Activated T-helper 1 cell treated with anti-CD3 and anti-CD28 coated beads, Interleukin-12 subunit alpha, Interleukin-12 subunit beta, Interleukin-2, Interleukin-4 antibody, amounts not matched to agents 30 ng/mL and 10 ng/mL and 1 ng/mL, durations not matched to agents 14 hours and 24 hours and 36 hours (primary cell): ENCODE measurements at regions not wholly inside any gene's neighbourhood (a gene's known extent, or its start where the extent isn't known, plus 50 kb on each side); places are given as distances from the start of the nearest gene placed in this dataset.

Source experiments
- DNase-seq: peaks from one replicate; pipeline ENCODE4 v3.0.0; 2021; ENCODE audit warnings: low spot score
- H3K27ac Mint-ChIP-seq: one replicate; pipeline ENCODE4 v1.8.0; 2021; ENCODE audit warnings: mild to moderate bottlenecking, mixed read lengths
- H3K27me3 Mint-ChIP-seq: one replicate; pipeline ENCODE4 v1.8.0; 2022; ENCODE audit warnings: mild to moderate bottlenecking, moderate library complexity, mixed read lengths; ENCODE audit not compliant: insufficient read depth
- H3K36me3 Mint-ChIP-seq: one replicate; pipeline ENCODE4 v1.8.0; 2021; ENCODE audit warnings: low read depth, mixed read lengths
- H3K4me1 Mint-ChIP-seq: one replicate; pipeline ENCODE4 v1.8.0; 2021; ENCODE audit warnings: low read depth, mixed read lengths
- H3K4me3 Mint-ChIP-seq: one replicate; pipeline ENCODE4 v1.8.0; 2021; ENCODE audit warnings: mild to moderate bottlenecking, moderate library complexity, mixed read lengths
- H3K9me3 Mint-ChIP-seq: one replicate; pipeline ENCODE4 v1.8.0; 2021; ENCODE audit warnings: mixed read lengths
- intact Hi-C: fragments of 100-400 bp; cut with micrococcal nuclease; formaldehyde crosslinking; loops from one replicate; pipeline ENCODE4 v1.15.1; 2024

GRCh38 chr9:87158765-87159164 lies 211.5 kb upstream of the GAS1 start:
- H3K36me3 Mint-ChIP-seq = no peaks in the 10 kb centered on the region
- no peaks in the 10 kb centered on the region for H3K4me1 Mint-ChIP-seq
- H3K9me3 Mint-ChIP-seq = no peaks in the 10 kb centered on the region
- H3K27ac Mint-ChIP-seq = no peak overlapping the region
- H3K4me3 Mint-ChIP-seq = no peak overlapping the region
- H3K27me3 Mint-ChIP-seq = peaks cover 2% of the 10 kb centered on the region
- intact Hi-C loops = no loop called here
- no peak for DNase-seq

DNA sequence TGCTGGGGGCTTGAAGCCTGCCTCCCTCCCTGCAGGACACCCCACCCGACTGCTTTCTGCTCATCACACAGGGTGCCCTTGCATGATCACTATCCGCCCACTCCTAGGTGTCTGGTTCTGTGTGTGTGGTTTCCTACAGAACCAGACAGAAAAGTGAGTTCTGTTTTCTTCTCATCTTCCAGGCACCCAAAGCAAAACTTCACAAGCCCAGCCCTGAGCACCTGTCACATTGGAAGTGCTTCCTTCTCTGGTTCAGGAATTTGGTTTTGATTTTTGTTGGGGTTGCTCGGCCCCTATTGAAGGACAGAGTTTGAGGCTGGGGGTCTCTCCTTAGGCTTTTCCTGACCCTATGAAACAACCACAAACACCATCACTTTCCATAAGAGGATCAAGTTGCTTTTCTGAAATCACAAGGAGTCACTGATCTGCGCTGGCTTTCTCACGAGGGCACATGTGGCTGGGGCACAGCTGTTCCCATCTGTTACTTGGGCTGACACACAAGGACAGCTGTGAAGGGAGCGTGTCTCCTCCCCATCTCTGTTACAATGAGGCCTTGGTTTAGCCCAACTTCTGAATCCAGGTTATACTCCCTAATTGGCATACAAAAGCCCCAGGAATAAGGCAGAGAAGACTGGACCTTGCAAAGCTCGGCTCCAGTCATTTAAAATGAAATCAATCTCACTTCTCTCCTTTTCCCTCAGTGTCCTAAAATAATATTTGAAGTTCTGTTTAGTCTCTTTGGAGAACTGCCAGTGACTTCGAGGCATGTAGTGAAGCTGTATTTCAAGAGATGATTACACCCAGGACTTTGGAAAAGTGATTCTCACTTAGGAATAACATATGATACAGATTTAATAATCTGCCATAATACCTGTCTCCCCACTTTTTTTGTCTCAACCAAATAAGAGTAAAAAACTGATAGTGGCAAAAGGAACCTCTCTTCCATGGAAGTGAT lies 213.1 kb upstream of the GAS1 start:
- Mint-ChIP-seq H3K36me3 (no peaks in the 10 kb centered on the region), H3K4me1 (no peaks in the 10 kb centered on the region), H3K27ac (no peak overlapping the region), H3K4me3 (no peak overlapping the region), H3K9me3 (no peaks in the 10 kb centered on the region), H3K27me3 (no peaks in the 10 kb centered on the region)
- DNase-seq = no peak
- intact Hi-C loops = no loop called here

- no peaks in the 10 kb centered on the region for H3K27me3 Mint-ChIP-seq
- H3K4me1 Mint-ChIP-seq = no peaks in the 10 kb centered on the region
- H3K9me3 Mint-ChIP-seq = no peaks in the 10 kb centered on the region
- intact Hi-C loops = no loop called here
- no peak for DNase-seq
- no peak overlapping the region for H3K4me3 Mint-ChIP-seq
- no peaks in the 10 kb centered on the region for H3K36me3 Mint-ChIP-seq
- no peak overlapping the region for H3K27ac Mint-ChIP-seq
Observed at GRCh38 chr9:87167161-87167560, 219.9 kb upstream of the GAS1 start.

GRCh38 chr9:87167582-87167981 lies 220.3 kb upstream of the GAS1 start:
- DNase-seq = no peak
- no peaks in the 10 kb centered on the region for H3K4me1 Mint-ChIP-seq
- intact Hi-C loops = no loop called here
- H3K36me3 Mint-ChIP-seq = no peaks in the 10 kb centered on the region
- no peaks in the 10 kb centered on the region for H3K27me3 Mint-ChIP-seq
- H3K9me3 Mint-ChIP-seq = no peaks in the 10 kb centered on the region
- no peak overlapping the region for H3K27ac Mint-ChIP-seq
- H3K4me3 Mint-ChIP-seq = no peak overlapping the region

DNA sequence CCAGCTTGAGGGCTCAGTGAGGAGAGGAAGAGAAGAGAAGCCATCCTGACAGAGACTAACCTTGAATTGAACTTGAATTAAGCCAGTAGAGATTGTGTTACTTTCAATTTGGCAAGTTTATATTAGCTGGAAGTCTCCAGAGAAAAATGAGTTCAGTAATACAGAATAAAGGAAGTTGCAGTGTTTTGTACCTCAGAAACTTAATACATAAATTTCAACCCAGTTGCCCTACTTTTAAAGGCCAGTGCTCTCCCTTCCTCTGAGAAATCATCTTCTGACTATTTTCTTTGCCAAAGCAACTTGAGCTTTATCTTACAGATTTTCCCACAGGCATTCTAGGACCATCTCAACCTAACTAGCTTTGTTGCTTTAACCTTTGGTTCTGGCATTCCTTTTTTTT lies 231.0 kb upstream of the GAS1 start:
- Mint-ChIP-seq H3K4me1 (no peaks in the 10 kb centered on the region), H3K27ac (no peak overlapping the region), H3K36me3 (no peaks in the 10 kb centered on the region), H3K9me3 (peaks cover 3% of the 10 kb centered on the region), H3K4me3 (no peak overlapping the region), H3K27me3 (peaks cover 4% of the 10 kb centered on the region)
- no peak for DNase-seq
- intact Hi-C loops = no loop called here

GRCh38 chr9:87179553-87180340 lies 232.4 kb upstream of the GAS1 start:
- intact Hi-C loops = no loop called here
- H3K9me3 Mint-ChIP-seq = peaks cover 3% of the 10 kb centered on the region
- DNase-seq = no peak
- no peak overlapping the region for H3K27ac Mint-ChIP-seq
- no peaks in the 10 kb centered on the region for H3K36me3 Mint-ChIP-seq
- no peaks in the 10 kb centered on the region for H3K4me1 Mint-ChIP-seq
- peaks cover 4% of the 10 kb centered on the region for H3K27me3 Mint-ChIP-seq
- no peak overlapping the region for H3K4me3 Mint-ChIP-seq

DNA sequence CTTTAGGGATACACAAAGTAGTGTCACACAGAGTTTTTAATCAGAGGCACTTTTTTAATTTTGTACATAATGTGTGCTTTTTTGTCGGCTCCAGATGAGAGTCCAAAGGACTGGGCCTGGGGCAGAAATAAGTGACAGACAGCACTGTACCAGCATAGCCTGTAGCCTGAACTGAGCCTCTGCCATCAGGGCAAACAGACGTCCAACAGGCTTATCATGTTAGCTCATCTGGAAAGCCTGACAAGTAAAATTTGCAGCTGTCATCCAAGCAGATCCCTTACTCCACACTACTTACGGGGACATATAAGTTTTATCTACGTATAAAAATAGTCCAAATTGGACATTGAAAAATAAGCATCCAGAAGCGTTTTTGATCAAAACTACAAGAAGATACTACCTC lies 233.1 kb upstream of the GAS1 start:
- Mint-ChIP-seq H3K9me3 (peaks cover 3% of the 10 kb centered on the region), H3K27me3 (peaks cover 4% of the 10 kb centered on the region), H3K27ac (no peak overlapping the region), H3K4me1 (no peaks in the 10 kb centered on the region), H3K4me3 (no peak overlapping the region), H3K36me3 (no peaks in the 10 kb centered on the region)
- DNase-seq = no peak
- intact Hi-C loops = no loop called here

- intact Hi-C loops = no loop called here
- Mint-ChIP-seq H3K9me3 (peaks cover 3% of the 10 kb centered on the region), H3K27me3 (peaks cover 4% of the 10 kb centered on the region), H3K4me1 (no peaks in the 10 kb centered on the region), H3K36me3 (no peaks in the 10 kb centered on the region), H3K4me3 (no peak overlapping the region), H3K27ac (no peak overlapping the region)
- DNase-seq = no peak
Observed at GRCh38 chr9:87180841-87181240, 233.5 kb upstream of the GAS1 start.

GRCh38 chr9:87181670-87182069 lies 234.4 kb upstream of the GAS1 start:
- H3K27me3 Mint-ChIP-seq = peaks cover 6% of the 10 kb centered on the region
- no peaks in the 10 kb centered on the region for H3K36me3 Mint-ChIP-seq
- DNase-seq = no peak
- no peak overlapping the region for H3K4me3 Mint-ChIP-seq
- H3K27ac Mint-ChIP-seq = no peak overlapping the region
- intact Hi-C loops = no loop called here
- H3K4me1 Mint-ChIP-seq = no peaks in the 10 kb centered on the region
- peaks cover 3% of the 10 kb centered on the region for H3K9me3 Mint-ChIP-seq

- DNase-seq = no peak
- no peaks in the 10 kb centered on the region for H3K36me3 Mint-ChIP-seq
- H3K27ac Mint-ChIP-seq = no peak overlapping the region
- H3K27me3 Mint-ChIP-seq = peaks cover 6% of the 10 kb centered on the region
- H3K4me3 Mint-ChIP-seq = no peak overlapping the region
- H3K4me1 Mint-ChIP-seq = no peaks in the 10 kb centered on the region
- intact Hi-C loops = no loop called here
- H3K9me3 Mint-ChIP-seq = peaks cover 3% of the 10 kb centered on the region
Observed at GRCh38 chr9:87184956-87185642, 237.8 kb upstream of the GAS1 start.

GRCh38 chr9:87187656-87188055 lies 240.3 kb upstream of the GAS1 start:
- intact Hi-C loops = no loop called here
- no peak overlapping the region for H3K4me3 Mint-ChIP-seq
- DNase-seq = no peak
- no peaks in the 10 kb centered on the region for H3K4me1 Mint-ChIP-seq
- H3K36me3 Mint-ChIP-seq = no peaks in the 10 kb centered on the region
- H3K9me3 Mint-ChIP-seq = no peaks in the 10 kb centered on the region
- H3K27ac Mint-ChIP-seq = no peak overlapping the region
- peaks cover 2% of the 10 kb centered on the region for H3K27me3 Mint-ChIP-seq

DNA sequence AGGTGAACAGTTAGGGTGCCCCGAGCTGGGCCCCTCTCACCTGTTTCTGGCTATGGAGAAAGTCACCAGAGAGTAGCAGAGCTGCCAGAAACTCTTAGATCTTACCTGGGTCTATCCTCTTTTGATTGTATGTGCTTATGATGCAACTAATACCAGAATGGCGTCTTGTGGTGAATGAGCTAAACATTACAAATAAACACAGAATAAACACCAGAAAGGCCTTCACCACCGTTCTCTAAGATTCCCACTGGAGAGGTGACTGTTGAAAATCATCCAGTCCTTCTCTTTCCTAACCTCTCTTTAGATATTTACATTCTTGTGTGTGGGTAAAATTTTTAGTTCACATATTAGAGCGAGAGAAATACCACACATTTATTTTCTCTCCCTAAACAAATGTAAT lies 241.7 kb upstream of the GAS1 start:
- no peaks in the 10 kb centered on the region for H3K36me3 Mint-ChIP-seq
- intact Hi-C loops = no loop called here
- no peak overlapping the region for H3K4me3 Mint-ChIP-seq
- H3K27ac Mint-ChIP-seq = no peak overlapping the region
- no peaks in the 10 kb centered on the region for H3K9me3 Mint-ChIP-seq
- DNase-seq = no peak
- no peaks in the 10 kb centered on the region for H3K4me1 Mint-ChIP-seq
- peaks cover 2% of the 10 kb centered on the region for H3K27me3 Mint-ChIP-seq

GRCh38 chr9:87193151-87193550 lies 245.8 kb upstream of the GAS1 start:
- intact Hi-C loops = no loop called here
- Mint-ChIP-seq H3K36me3 (no peaks in the 10 kb centered on the region), H3K9me3 (no peaks in the 10 kb centered on the region), H3K4me3 (no peak overlapping the region), H3K4me1 (peaks cover 8% of the 10 kb centered on the region), H3K27me3 (peaks cover 5% of the 10 kb centered on the region), H3K27ac (no peak overlapping the region)
- DNase-seq = no peak
